H1 (cell line): ENCODE measurements at regions not wholly inside any gene's neighbourhood (a gene's known extent, or its start where the extent isn't known, plus 50 kb on each side); places are given as distances from the start of the nearest gene placed in this dataset.

Source experiments
- CTCF ChIA-PET: fragments of 300-600 bp; sonication (Branson Sonifier 250); formaldehyde crosslinking; loops from one replicate; lab custom pipeline; 2021; ENCODE audit not compliant: partially characterized antibody; lab: Charles Lee
- POLR2A ChIA-PET: fragments of 300-600 bp; sonication (Branson Sonifier 250); formaldehyde crosslinking; loops from one replicate; lab custom pipeline; 2021; ENCODE audit warnings: inconsistent platforms; ENCODE audit not compliant: partially characterized antibody; lab: Charles Lee
- DNase-seq, 2 experiments: peaks; one replicate each; pipeline versions ENCODE4 v3.0.0 to v3.0.0-alpha.2; 2010 to 2022; ENCODE audit warnings: low spot score in 2 of 2, low read depth in 1 of 2, mixed read lengths in 1 of 2
- FAIRE-seq: peaks from 2 replicates; lab custom pipeline; 2011; peaks lifted over from hg19 to GRCh38; lab: Jason Lieb, UNC
- H2AFZ ChIP-seq: 2 replicates; pipeline ENCODE4 v1.8.1; 2012; ENCODE audit warnings: low read length, inconsistent platforms
- H2AK5ac ChIP-seq: 2 replicates; pipeline ENCODE4 v1.6.1; 2013; ENCODE audit warnings: low read depth, low read length
- H2BK120ac ChIP-seq: replicated peaks from 2 replicates; pipeline ENCODE3; 2013; ENCODE audit warnings: low read depth, low read length, inconsistent platforms
- H2BK12ac ChIP-seq: 2 replicates; pipeline ENCODE4 v1.6.1; 2013; ENCODE audit warnings: low read depth, low read length
- H2BK15ac ChIP-seq: 2 replicates; pipeline ENCODE4 v1.6.1; 2013; ENCODE audit warnings: low read length
- H2BK20ac ChIP-seq: 2 replicates; pipeline ENCODE4 v1.6.1; 2013; ENCODE audit warnings: low read length
- H2BK5ac ChIP-seq: 2 replicates; pipeline ENCODE4 v1.6.1; 2013; ENCODE audit warnings: low read depth, low read length
- H3K14ac ChIP-seq: 2 replicates; pipeline ENCODE4 v1.6.1; 2013; ENCODE audit warnings: inconsistent platforms; ENCODE audit not compliant: insufficient read length
- H3K18ac ChIP-seq: 2 replicates; pipeline ENCODE4 v1.6.1; 2013; ENCODE audit warnings: low read length; ENCODE audit errors: extremely low read depth
- H3K23ac ChIP-seq: 2 replicates; pipeline ENCODE4 v1.6.1; 2013; ENCODE audit warnings: inconsistent platforms; ENCODE audit not compliant: insufficient read length
- H3K23me2 ChIP-seq: 2 replicates; pipeline ENCODE4 v1.6.1; 2013; ENCODE audit warnings: low read depth, low read length
- H3K27ac ChIP-seq: 2 replicates; pipeline ENCODE4 v1.6.1; 2011; ENCODE audit warnings: low read depth, low read length, inconsistent platforms
- H3K27me3 ChIP-seq, 4 experiments: replicated peaks in 1 of 4; 1 replicate in 1 of 4; 2 replicates in 3 of 4; pipeline versions ENCODE4 v1.6.1 to v1.8.1; 2011 to 2013; ENCODE audit warnings: low read length in 3 of 4, mild to moderate bottlenecking in 3 of 4, inconsistent platforms in 2 of 4, mixed read lengths in 2 of 4, moderate library complexity in 1 of 4; ENCODE audit not compliant: control insufficient read depth in 3 of 4, insufficient read depth in 3 of 4; ENCODE audit errors: extremely low read depth in 1 of 4
- H3K36me3 ChIP-seq, 4 experiments: 2 replicates each; pipeline versions ENCODE4 v1.6.1 to v1.8.1; 2011 to 2013; ENCODE audit warnings: mild to moderate bottlenecking in 4 of 4, low read length in 3 of 4, moderate library complexity in 2 of 4, control low read depth in 1 of 4, inconsistent platforms in 1 of 4; ENCODE audit not compliant: insufficient read depth in 4 of 4, control insufficient read depth in 2 of 4
- H3K4ac ChIP-seq: replicated peaks from 2 replicates; pipeline ENCODE3; 2013; ENCODE audit warnings: low read length, low read depth, mixed read lengths, inconsistent platforms; ENCODE audit not compliant: insufficient read length
- H3K4me1 ChIP-seq, 4 experiments: replicated peaks in 1 of 4; 1 replicate in 1 of 4; 2 replicates in 3 of 4; pipeline versions ENCODE4 v1.6.1 to v1.8.1; 2011 to 2013; ENCODE audit warnings: low read length in 3 of 4, inconsistent platforms in 2 of 4, mixed read lengths in 1 of 4; ENCODE audit not compliant: insufficient read depth in 4 of 4, control insufficient read depth in 3 of 4
- H3K4me2 ChIP-seq, 2 experiments: 2 replicates each; pipeline versions ENCODE4 v1.6.1 to v1.8.1; 2011 to 2013; ENCODE audit warnings: low read depth in 2 of 2, low read length in 2 of 2, control low read depth in 1 of 2, inconsistent platforms in 1 of 2, mild to moderate bottlenecking in 1 of 2; ENCODE audit not compliant: insufficient read depth in 1 of 2
- H3K4me3 ChIP-seq, 4 experiments: fragments of 200-600, 300-600 bp in 1 of 4; sonication (generic), shearing (Covaris generic), sonication (Bioruptor Twin) in 1 of 4; 2 replicates each; pipeline versions ENCODE4 v1.5.1 to v1.8.1; 2011 to 2016; ENCODE audit warnings: low read length in 4 of 4, low read depth in 3 of 4, control low read depth in 2 of 4, inconsistent platforms in 2 of 4, mild to moderate bottlenecking in 2 of 4, mixed read lengths in 1 of 4, moderate library complexity in 1 of 4; ENCODE audit not compliant: insufficient read depth in 2 of 4; ENCODE audit errors: extremely low read depth in 1 of 4
- H3K56ac ChIP-seq: replicated peaks from 2 replicates; pipeline ENCODE3; 2013; ENCODE audit warnings: low read depth, mild to moderate bottlenecking, mixed read lengths, low read length, inconsistent platforms; ENCODE audit not compliant: insufficient read length
- H3K79me1 ChIP-seq: 2 replicates; pipeline ENCODE4 v1.6.1; 2013; ENCODE audit warnings: low read depth, low read length, control low read depth
- H3K79me2 ChIP-seq, 2 experiments: 2 replicates each; pipeline versions ENCODE4 v1.6.1 to v1.8.1; 2012 to 2013; ENCODE audit warnings: low read length in 2 of 2, mild to moderate bottlenecking in 2 of 2, inconsistent platforms in 1 of 2; ENCODE audit not compliant: insufficient read depth in 2 of 2, control insufficient read depth in 1 of 2
- H3K9ac ChIP-seq, 4 experiments: replicated peaks in 1 of 4; 1 replicate in 1 of 4; 2 replicates in 3 of 4; pipeline versions ENCODE4 v1.6.1 to v1.8.1; 2011 to 2013; ENCODE audit warnings: low read depth in 3 of 4, low read length in 3 of 4, control low read depth in 2 of 4, mild to moderate bottlenecking in 2 of 4, moderate library complexity in 2 of 4, inconsistent platforms in 1 of 4; ENCODE audit errors: extremely low read depth in 1 of 4
- H3K9me3 ChIP-seq, 2 experiments: 2 replicates each; pipeline versions ENCODE4 v1.6.1 to v1.8.1; 2012 to 2013; ENCODE audit warnings: mild to moderate bottlenecking in 2 of 2, moderate library complexity in 2 of 2, control low read depth in 1 of 2, inconsistent platforms in 1 of 2, low read depth in 1 of 2, low read length in 1 of 2, mixed read lengths in 1 of 2; ENCODE audit not compliant: insufficient read depth in 2 of 2
- H4K20me1 ChIP-seq, 2 experiments: replicated peaks in 1 of 2; 2 replicates each; pipeline versions ENCODE3 to v1.8.1; 2011 to 2013; ENCODE audit warnings: inconsistent platforms in 2 of 2, low read length in 2 of 2, mild to moderate bottlenecking in 1 of 2; ENCODE audit not compliant: insufficient read depth in 2 of 2, control insufficient read depth in 1 of 2
- H4K5ac ChIP-seq: 2 replicates; pipeline ENCODE4 v1.6.1; 2013; ENCODE audit warnings: low read length, low read depth, mixed read lengths, inconsistent platforms; ENCODE audit not compliant: insufficient read length
- H4K8ac ChIP-seq: 2 replicates; pipeline ENCODE4 v1.8.0; 2013; ENCODE audit warnings: mild to moderate bottlenecking, moderate library complexity, low read length, inconsistent platforms; ENCODE audit not compliant: insufficient read depth; ENCODE audit errors: extremely low read depth
- H4K91ac ChIP-seq: replicated peaks from 2 replicates; pipeline ENCODE3; 2013; ENCODE audit warnings: low read length, mixed read lengths, inconsistent platforms; ENCODE audit not compliant: insufficient read length
- BACH1 ChIP-seq: IDR thresholded peaks from 2 replicates; pipeline ENCODE4 v1.6.1; 2012; ENCODE audit warnings: low read length, improper control_type of control experiment
- CBX5 ChIP-seq: fragments of 300-800, 300-1000 bp; sonication (generic); IDR thresholded peaks from 2 replicates; pipeline ENCODE4 v1.7.1; 2016; ENCODE audit warnings: antibody characterized with exemption, low read length, low read depth
- CEBPB ChIP-seq: IDR thresholded peaks from 2 replicates; pipeline ENCODE4 v1.6.1; 2012; ENCODE audit warnings: low read depth, low read length
- CHD1 ChIP-seq: IDR thresholded peaks from 2 replicates; pipeline ENCODE4 v1.6.1; 2012; ENCODE audit warnings: low read depth, low read length, improper control_type of control experiment
- CTCF ChIP-seq, 3 experiments: IDR thresholded peaks; 1 replicate in 2 of 3; 2 replicates in 1 of 3; pipeline versions ENCODE4 v1.5.1 to v1.6.1; 2011; ENCODE audit warnings: low read length in 3 of 3, mild to moderate bottlenecking in 3 of 3, inconsistent platforms in 2 of 3, low read depth in 1 of 3, moderate library complexity in 1 of 3; ENCODE audit not compliant: insufficient read depth in 1 of 3; ENCODE audit errors: control extremely low read depth in 1 of 3
- EGR1 ChIP-seq: IDR thresholded peaks from 2 replicates; pipeline ENCODE4 v1.6.1; 2011; ENCODE audit warnings: low read depth, low read length, borderline replicate concordance
- HDAC6 ChIP-seq: IDR thresholded peaks from one replicate; pipeline ENCODE4 v1.7.1; 2012; ENCODE audit warnings: low read depth, mild to moderate bottlenecking, inconsistent platforms, low read length, moderate library complexity
- KDM4A ChIP-seq: IDR thresholded peaks from one replicate; pipeline ENCODE4 v1.7.1; 2012; ENCODE audit warnings: low read depth, mild to moderate bottlenecking, moderate library complexity, low read length, inconsistent platforms; ENCODE audit not compliant: severe bottlenecking
- SP2 ChIP-seq: IDR thresholded peaks from 2 replicates; pipeline ENCODE4 v1.6.1; 2012; ENCODE audit warnings: mild to moderate bottlenecking, low read length, inconsistent platforms
- SUZ12 ChIP-seq: fragments of 200-600 bp; sonication (generic); IDR thresholded peaks from 2 replicates; pipeline ENCODE4 v1.6.1; 2012; ENCODE audit warnings: mild to moderate bottlenecking, inconsistent platforms, low read length, moderate library complexity, mixed read lengths
- TBP ChIP-seq: IDR thresholded peaks from 2 replicates; pipeline ENCODE4 v1.6.1; 2011; ENCODE audit warnings: low read depth, low read length, improper control_type of control experiment
- ZNF274 ChIP-seq: IDR thresholded peaks from 2 replicates; pipeline ENCODE4 v1.7.0; 2012; ENCODE audit warnings: low read length, borderline replicate concordance; ENCODE audit errors: extremely low read depth
- WGBS, 2 experiments: shearing (Covaris generic) in 1 of 2; methylation state at CpG; one replicate each; pipeline versions ENCODE4 v1.1.6 to v1.1.7; 2013 to 2015; ENCODE audit warnings: low lambda C conversion rate in 2 of 2, mixed read lengths in 2 of 2, inconsistent platforms in 1 of 2, low coverage in 1 of 2, missing lambda C conversion rate in 1 of 2; ENCODE audit not compliant: insufficient replicate concordance in 2 of 2, insufficient coverage in 1 of 2, insufficient read length in 1 of 2; ENCODE audit errors: extremely low coverage in 1 of 2, missing lambda C conversion rate in 1 of 2; 5-methylcytosine and 5-hydroxymethylcytosine counted together
- TF ChIP-seq, protein P1 (sequence below): IDR thresholded peaks from 2 replicates; pipeline ENCODE4 v1.6.1; 2011; ENCODE audit warnings: low read depth, mild to moderate bottlenecking, low read length; ENCODE audit not compliant: insufficient read depth

DNA sequence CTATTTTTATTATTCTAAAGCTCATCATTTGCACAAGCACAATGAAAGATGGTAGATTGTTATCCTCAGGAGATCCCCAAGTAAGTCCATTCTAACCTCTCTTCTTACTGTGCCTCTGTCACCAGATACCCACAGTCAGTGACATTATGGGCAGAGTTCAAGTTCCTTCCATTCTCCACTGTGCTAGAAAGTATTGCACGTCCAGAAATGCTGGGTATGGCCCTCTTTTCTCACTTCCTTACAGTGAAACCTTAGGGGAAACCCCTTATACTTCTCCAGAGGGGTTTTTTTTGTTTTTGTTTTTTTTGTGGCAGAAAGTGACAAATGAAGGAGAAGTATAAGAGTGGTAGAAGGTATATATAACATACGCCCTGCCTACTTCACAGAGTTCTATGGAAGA lies 102.9 kb downstream of the DIO2 start:
- H3K27me3 ChIP-seq, result no peaks in the 10 kb centered on the region
- H2AFZ ChIP-seq, result no peak overlapping the region
- no peaks in the 10 kb centered on the region for H3K4me1 ChIP-seq
- no peaks in the 10 kb centered on the region for H3K79me2 ChIP-seq
- no peak overlapping the region for H2AK5ac ChIP-seq
- no peaks in the 10 kb centered on the region for H3K79me1 ChIP-seq
- no peak overlapping the region for H2BK120ac ChIP-seq
- ChIA-PET POLR2A (no interaction called here), CTCF (no interaction called here)
- H3K23me2 ChIP-seq, result no peaks in the 10 kb centered on the region
- no peak overlapping the region for H3K23ac ChIP-seq
- H4K8ac ChIP-seq, result no peak overlapping the region
- no peak overlapping the region for H2BK15ac ChIP-seq
- no peak overlapping the region for H2BK20ac ChIP-seq
- H4K5ac ChIP-seq, result no peak overlapping the region
- DNase-seq, result no peak
- no peak overlapping the region for H3K4me2 ChIP-seq
- no peaks in the 10 kb centered on the region for H3K9me3 ChIP-seq
- no peak overlapping the region for H3K14ac ChIP-seq
- no peak overlapping the region for H2BK5ac ChIP-seq
- no peak overlapping the region for H3K9ac ChIP-seq
- WGBS, 2 experiments, result 89% methylated on average over 2 of the region's 2 CpGs; no CpG with 5 or more reads in 1 of the 2 experiments
- no peak overlapping the region for H3K4ac ChIP-seq
- H3K56ac ChIP-seq, result no peak overlapping the region
- H2BK12ac ChIP-seq, result no peak overlapping the region
- FAIRE-seq, result no peak
- no peaks in the 10 kb centered on the region for H3K36me3 ChIP-seq
- no peak overlapping the region for H4K91ac ChIP-seq
- no peaks in the 10 kb centered on the region for H4K20me1 ChIP-seq
- H3K4me3 ChIP-seq, result no peak overlapping the region
- H3K18ac ChIP-seq, result no peak overlapping the region
- no peak overlapping the region for H3K27ac ChIP-seq
- no peak for TF ChIP-seq SP2
- TF ChIP-seq EGR1, result no peak
- no peak for TF ChIP-seq CHD1
- TF ChIP-seq BACH1, result no peak
- TF ChIP-seq TBP, result no peak
- TF ChIP-seq HDAC6, result no peak
- no peak for TF ChIP-seq CBX5
- no peak for TF ChIP-seq CTCF (IDR thresholded peaks at IDR 0.05; ENCODE audit: control extremely low read depth in 1 of 3, insufficient read depth in 1 of 3, low read depth in 1 of 3, low read length in 3 of 3)
- TF ChIP-seq KDM4A, result no peak
- TF ChIP-seq, protein P1, sequence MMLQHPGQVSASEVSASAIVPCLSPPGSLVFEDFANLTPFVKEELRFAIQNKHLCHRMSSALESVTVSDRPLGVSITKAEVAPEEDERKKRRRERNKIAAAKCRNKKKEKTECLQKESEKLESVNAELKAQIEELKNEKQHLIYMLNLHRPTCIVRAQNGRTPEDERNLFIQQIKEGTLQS, result no peak
- no peak for TF ChIP-seq ZNF274
- no peak for TF ChIP-seq CEBPB
- no peak for TF ChIP-seq SUZ12
